HT1080 (cell line): ENCODE measurements at regions not wholly inside any gene's neighbourhood (a gene's known extent, or its start where the extent isn't known, plus 50 kb on each side); places are given as distances from the start of the nearest gene placed in this dataset.

Experiments used
- DNase-seq: peaks from one replicate; pipeline ENCODE4 v3.0.0-alpha.2; 2015; ENCODE audit warnings: low read depth

DNA sequence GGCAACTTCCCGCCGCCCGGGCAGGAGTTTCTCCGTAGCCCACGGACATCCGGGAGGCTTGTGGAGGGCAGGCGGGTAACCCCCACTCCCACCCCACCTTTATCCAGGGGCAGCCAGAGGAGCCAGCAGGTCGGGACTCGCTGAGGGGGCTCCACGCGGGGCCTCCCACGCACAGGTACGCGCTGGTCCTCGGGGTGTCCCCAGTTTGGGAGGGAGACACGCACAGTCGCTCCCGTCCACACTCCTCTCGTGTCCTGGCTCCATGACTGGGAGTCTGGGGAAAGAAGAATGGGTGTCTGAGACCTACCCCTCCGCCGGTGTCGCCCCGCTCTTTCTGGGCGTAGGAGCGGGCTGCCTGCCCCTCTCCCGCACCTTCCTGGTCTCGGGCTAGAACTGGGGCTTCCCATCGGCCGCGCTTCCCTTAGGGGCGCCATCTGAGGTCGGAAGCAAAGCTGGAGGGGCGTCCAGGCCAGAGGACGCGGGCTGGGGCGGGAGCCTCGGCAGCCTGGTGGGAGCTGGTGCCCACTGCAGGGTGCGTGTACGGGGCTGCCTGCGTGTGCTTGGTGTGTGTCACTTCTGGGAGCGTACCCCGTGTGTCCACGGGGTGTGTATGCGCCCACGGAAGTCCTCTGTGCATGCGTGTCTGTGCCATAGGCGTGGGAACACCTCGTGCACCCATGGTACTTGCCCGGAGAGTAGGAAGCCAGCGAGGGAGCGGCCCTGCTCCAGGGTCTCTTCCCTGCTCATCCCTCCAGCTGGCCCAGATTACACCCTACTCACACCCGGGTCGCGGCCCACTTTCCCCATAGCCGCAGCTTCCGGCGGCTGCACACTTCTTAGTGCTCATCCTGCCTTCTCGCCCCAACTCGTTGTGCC is 73.0 kb upstream of the LEP start:
- no peak for DNase-seq

GRCh38 chr7:128168667-128169210 is 72.3 kb upstream of the LEP start:
- DNase-seq, result no peak

DNA sequence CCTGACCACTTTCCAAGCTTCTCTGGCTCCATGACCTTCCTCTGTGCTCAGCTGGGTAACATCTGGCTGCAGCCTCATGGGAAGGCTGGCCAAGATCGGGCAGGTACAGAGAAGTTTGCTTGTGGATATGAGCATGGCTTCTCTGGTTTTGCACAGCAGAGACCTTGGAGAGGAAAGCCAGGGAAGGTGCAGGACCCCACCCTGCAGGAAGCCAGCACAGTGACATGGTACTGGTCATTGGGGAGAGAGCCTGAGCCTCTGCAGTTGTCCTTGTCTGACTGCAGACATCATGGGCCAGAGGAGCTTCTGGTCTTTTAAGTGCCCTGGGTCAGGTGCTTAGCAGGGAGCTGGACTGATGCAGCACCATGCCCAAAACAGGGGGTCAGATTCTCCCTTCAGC is 70.6 kb upstream of the LEP start:
- no peak for DNase-seq

- no peak for DNase-seq
Observed at GRCh38 chr7:128171342-128171918, 69.6 kb upstream of the LEP start.

- no peak for DNase-seq
Observed at GRCh38 chr7:128172151-128172550, 68.9 kb upstream of the LEP start.

DNA sequence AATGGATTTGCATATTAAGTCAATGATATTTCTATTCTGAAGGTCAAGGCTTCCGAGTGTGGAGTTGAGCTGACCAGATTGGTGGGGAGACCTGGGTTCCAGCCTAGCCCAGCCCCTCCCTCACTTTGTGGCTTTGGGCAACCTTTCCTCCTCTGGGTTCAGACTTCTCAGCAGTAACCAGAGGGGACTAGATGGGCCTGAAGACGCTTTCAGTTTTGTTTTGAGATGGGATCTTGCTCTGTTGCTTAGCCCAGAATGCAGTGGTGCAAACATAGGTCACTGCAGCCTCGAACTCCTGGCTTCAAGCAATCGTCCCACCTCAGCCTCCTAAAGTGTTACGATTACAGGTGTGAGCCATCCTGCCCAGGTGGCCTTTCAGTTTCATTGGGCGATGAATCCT is 68.1 kb upstream of the LEP start:
- DNase-seq, result no peak

- DNase-seq, result no peak
Observed at GRCh38 chr7:128174386-128174785, 66.7 kb upstream of the LEP start.

DNA sequence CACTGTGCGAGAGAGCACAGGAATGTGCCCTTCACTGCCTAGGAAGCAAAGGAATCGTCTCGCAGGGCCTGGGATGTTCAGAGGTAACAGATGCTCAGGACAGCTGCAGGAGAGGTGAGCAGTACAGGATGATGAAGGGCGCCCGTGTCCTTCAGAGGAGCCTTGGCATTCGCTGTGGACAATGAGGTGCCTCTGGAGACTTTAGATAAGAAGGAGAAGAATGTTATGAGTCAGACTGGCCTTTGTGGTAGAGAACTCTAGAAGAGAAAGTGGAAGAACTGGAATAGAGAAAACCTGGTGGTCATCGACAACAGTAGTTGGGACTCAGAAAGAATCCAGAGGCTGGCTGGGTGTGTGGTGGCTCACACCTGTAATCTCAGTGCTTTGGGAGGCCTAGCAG is 64.4 kb upstream of the LEP start:
- DNase-seq, result peak; percentile 54

GRCh38 chr7:128177768-128178550 is 63.1 kb upstream of the LEP start:
- no peak for DNase-seq

GRCh38 chr7:128178611-128179010 is 62.5 kb upstream of the LEP start:
- DNase-seq, result no peak

DNA sequence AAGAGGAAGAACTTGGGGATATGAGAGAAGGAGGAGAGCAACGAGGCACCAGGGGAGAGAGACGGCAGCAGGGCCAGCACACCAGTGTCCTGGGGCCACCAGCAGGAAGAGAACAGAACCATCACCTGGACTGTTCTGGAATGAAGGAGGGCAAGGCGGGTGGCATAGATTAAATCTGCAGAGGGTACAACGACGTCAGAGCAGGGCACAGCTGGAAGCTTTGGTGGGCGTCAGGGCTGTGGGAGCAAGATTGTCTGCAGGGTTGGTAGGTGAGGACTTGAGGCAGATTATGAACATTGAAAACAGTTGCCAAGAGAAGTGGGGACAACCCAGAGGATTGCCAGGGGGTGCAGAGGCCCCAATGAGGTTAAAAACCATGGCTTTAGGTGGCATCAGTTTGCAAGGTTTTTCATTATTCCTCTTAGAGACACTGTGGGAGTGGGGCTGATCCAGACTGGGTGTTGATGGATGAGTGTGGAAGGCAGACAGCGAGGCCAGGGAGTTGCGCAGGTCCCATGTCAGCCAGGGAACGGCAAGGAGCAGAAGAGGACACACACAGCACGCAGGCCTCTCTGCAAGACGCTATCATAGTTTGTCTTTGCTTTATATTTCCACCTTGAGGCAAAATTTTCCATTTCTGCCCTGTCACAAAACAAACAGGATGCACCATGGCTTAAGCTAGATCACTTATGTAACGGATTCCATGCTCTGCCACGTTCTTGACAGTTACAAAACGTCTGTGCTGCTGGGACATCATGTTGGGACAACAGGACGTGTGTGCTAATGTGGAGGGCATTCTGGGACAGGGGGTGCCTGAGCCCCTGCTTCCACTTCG is 52.5 kb upstream of the LEP start:
- DNase-seq, result no peak

- no peak for DNase-seq
Observed at GRCh38 chr7:128189231-128189930, 51.7 kb upstream of the LEP start.

DNA sequence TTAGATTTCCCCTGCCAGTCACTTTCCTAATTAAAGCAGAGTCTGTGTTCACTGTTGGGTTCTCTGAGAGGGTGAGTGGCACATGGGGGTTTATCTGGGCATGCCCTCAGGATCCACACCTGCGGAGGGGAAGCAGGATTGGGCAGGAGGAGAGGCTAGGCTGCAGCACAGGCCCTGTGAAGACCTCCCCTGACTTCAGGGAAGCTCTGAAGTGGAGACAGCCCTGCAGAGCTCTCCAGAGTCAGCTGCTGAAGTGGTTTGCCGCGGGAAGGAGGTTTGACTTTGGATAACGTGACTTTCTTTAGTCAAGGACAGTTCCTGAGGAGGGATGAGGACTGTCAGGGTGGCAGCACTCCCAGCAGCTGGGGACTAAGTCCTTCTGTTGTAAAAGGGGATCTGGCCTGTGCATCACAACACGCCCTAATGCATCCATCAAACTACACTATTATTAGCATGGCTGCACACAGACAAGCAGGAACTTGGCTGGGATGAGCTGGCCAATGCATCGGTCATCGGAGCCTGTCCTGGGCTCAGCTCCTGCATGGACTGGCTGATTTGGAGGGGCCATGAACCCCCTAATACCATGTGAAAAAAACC is 50.9 kb upstream of the LEP start:
- DNase-seq, result no peak

DNA sequence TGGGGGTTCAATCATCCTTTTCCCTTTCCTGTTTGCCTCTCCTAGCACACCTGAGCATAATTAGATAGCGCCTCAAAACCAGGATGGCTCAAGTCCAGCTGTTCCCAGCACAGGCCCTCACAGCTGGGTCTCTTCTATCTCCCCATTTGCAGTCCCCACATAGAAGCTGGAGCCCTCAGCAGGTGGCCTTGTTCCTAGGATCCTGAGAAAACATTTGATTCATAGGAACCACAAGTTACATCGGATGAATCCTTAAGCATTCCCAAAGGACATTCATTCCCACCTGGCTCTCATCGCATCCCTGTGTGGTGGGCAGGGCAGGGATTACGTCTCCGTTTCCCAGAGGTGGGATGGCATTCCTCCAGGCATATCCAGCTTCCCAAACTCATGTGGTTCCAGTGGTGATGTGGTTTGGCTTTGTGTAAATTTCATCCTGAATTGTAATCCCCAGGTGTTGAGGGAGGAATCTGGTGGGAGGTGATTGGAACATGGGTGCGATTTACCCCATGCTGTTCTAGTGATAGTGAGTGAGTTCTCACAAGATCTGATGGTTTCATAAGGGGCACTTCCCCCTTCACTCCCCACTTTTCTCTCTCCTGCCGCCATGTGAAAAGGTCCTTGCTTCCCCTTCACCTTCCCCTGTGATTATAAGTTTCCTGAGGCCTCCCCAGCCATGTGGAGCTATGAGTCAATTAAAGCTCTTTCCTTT is 49.8 kb upstream of the LEP start:
- DNase-seq, result no peak
